IMR-90 (cell line): ENCODE measurements at regions not wholly inside any gene's neighbourhood (a gene's known extent, or its start where the extent isn't known, plus 50 kb on each side); places are given as distances from the start of the nearest gene placed in this dataset.

Experiments used
- FOS ChIP-seq: fragments of 150-350 bp; IDR thresholded peaks from 2 replicates; pipeline ENCODE4 v1.6.1; 2016; ENCODE audit warnings: low read depth, low read length
- MXI1 ChIP-seq: IDR thresholded peaks from 2 replicates; pipeline ENCODE4 v1.6.1; 2012; ENCODE audit warnings: low read depth, mild to moderate bottlenecking, low read length, moderate library complexity, borderline replicate concordance
- POLR2A ChIP-seq: IDR thresholded peaks from 2 replicates; pipeline ENCODE4 v1.6.1; 2012; ENCODE audit warnings: mild to moderate bottlenecking, low read depth, low read length
- RAD21 ChIP-seq: IDR thresholded peaks from 2 replicates; pipeline ENCODE4 v1.6.1; 2012; ENCODE audit warnings: low read length, improper control_type of control experiment
- RCOR1 ChIP-seq: IDR thresholded peaks from 2 replicates; pipeline ENCODE4 v1.6.1; 2012; ENCODE audit warnings: mild to moderate bottlenecking, low read length, improper control_type of control experiment; ENCODE audit not compliant: insufficient replicate concordance
- SMC3 ChIP-seq: fragments of 150-350 bp; IDR thresholded peaks from 2 replicates; pipeline ENCODE4 v1.6.1; 2016; ENCODE audit warnings: low read depth, mild to moderate bottlenecking, antibody characterized with exemption, low read length, moderate library complexity
- TF ChIP-seq, protein P1 (sequence below): conservative IDR thresholded peaks from 2 replicates; pipeline ENCODE4 v1.5.1; 2012; ENCODE audit warnings: mild to moderate bottlenecking, low read depth, low read length, improper control_type of control experiment

DNA sequence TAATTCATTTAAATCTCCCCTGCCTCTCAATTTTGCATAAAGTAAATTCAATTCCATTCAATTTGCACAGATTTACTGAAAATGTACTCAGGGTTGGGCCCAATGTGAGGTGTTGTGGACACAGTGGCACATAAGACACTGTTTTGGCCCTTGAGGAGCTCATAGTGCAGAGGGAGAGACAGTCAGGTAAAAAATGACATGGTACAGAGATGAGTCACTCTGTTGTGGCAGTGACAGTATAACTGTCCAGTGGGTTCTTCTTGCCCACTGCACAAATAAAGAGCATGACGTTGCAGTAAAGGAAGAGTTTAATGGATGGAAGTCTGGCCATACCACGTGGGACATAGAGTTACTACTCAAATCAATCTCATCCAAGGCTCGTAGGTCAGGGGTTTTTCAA lies 400.3 kb upstream of the TRIB2 start:
- TF ChIP-seq POLR2A: no peak
- TF ChIP-seq, protein P1, sequence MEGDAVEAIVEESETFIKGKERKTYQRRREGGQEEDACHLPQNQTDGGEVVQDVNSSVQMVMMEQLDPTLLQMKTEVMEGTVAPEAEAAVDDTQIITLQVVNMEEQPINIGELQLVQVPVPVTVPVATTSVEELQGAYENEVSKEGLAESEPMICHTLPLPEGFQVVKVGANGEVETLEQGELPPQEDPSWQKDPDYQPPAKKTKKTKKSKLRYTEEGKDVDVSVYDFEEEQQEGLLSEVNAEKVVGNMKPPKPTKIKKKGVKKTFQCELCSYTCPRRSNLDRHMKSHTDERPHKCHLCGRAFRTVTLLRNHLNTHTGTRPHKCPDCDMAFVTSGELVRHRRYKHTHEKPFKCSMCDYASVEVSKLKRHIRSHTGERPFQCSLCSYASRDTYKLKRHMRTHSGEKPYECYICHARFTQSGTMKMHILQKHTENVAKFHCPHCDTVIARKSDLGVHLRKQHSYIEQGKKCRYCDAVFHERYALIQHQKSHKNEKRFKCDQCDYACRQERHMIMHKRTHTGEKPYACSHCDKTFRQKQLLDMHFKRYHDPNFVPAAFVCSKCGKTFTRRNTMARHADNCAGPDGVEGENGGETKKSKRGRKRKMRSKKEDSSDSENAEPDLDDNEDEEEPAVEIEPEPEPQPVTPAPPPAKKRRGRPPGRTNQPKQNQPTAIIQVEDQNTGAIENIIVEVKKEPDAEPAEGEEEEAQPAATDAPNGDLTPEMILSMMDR: no peak
- no peak for TF ChIP-seq RAD21
- TF ChIP-seq FOS: no peak
- TF ChIP-seq RCOR1: no peak
- no peak for TF ChIP-seq MXI1
- no peak for TF ChIP-seq SMC3
